Endothelial cell of umbilical vein (primary cell): ENCODE measurements at regions not wholly inside any gene's neighbourhood (a gene's known extent, or its start where the extent isn't known, plus 50 kb on each side); places are given as distances from the start of the nearest gene placed in this dataset.

Source experiments
- BruUV-seq: library from RNA; stranded (reverse); fragments of 400-500 nt; replicated peaks from 2 replicates; lab custom pipeline; 2021; lab: Mats Ljungman, UMichigan
- CTCF ChIA-PET: fragments of 300-600, 350-600 bp; sonication (Branson Sonifier 250); formaldehyde crosslinking; loops from one replicate; lab custom pipeline; 2021; ENCODE audit warnings: antibody characterized with exemption, inconsistent platforms; lab: Charles Lee
- POLR2A ChIA-PET: fragments of 300-600, 350-600 bp; sonication (Branson Sonifier 250); formaldehyde crosslinking; loops from one replicate; lab custom pipeline; 2021; ENCODE audit warnings: antibody characterized with exemption, inconsistent platforms; lab: Charles Lee
- DNase-seq: peaks from one replicate; pipeline ENCODE4 v3.0.0-alpha.2; 2011; ENCODE audit warnings: low read depth, low spot score
- FAIRE-seq: peaks from 2 replicates; lab custom pipeline; 2011; peaks lifted over from hg19 to GRCh38; lab: Jason Lieb, UNC
- H2AFZ ChIP-seq: 2 replicates; pipeline ENCODE4 v1.6.0; 2012; ENCODE audit warnings: low read depth, low read length, control low read depth, inconsistent platforms
- H3K27ac ChIP-seq: 2 replicates; pipeline ENCODE4 v1.5.1; 2011; ENCODE audit warnings: low read depth, mild to moderate bottlenecking, control low read depth, low read length, moderate library complexity; ENCODE audit not compliant: insufficient read depth
- H3K27me3 ChIP-seq, 2 experiments: 2 replicates each; pipeline versions ENCODE4 v1.6.0 to v1.6.1; 2011; ENCODE audit warnings: low read length in 2 of 2, mixed read lengths in 1 of 2; ENCODE audit not compliant: control insufficient read depth in 2 of 2, insufficient read depth in 2 of 2
- H3K36me3 ChIP-seq, 2 experiments: 2 replicates in 1 of 2; 3 replicates in 1 of 2; pipeline ENCODE4 v1.5.1; 2011; ENCODE audit warnings: low read length in 2 of 2, mild to moderate bottlenecking in 1 of 2, moderate library complexity in 1 of 2; ENCODE audit not compliant: control insufficient read depth in 2 of 2, insufficient read depth in 2 of 2; ENCODE audit errors: extremely low read depth in 1 of 2
- H3K4me1 ChIP-seq: 3 replicates; pipeline ENCODE4 v1.5.1; 2011; ENCODE audit warnings: mild to moderate bottlenecking, low read length; ENCODE audit not compliant: control insufficient read depth, insufficient read depth; ENCODE audit errors: extremely low read depth
- H3K4me2 ChIP-seq: 2 replicates; pipeline ENCODE4 v1.6.1; 2011; ENCODE audit warnings: low read length, control low read depth, mixed read lengths; ENCODE audit not compliant: insufficient read depth
- H3K4me3 ChIP-seq, 3 experiments: fragments of 200-600 bp in 1 of 3; sonication (generic), shearing (Covaris generic) in 1 of 3; replicated peaks in 1 of 3; 2 replicates each; pipeline ENCODE4 v1.5.1; 2011 to 2016; ENCODE audit warnings: control low read depth in 3 of 3, low read length in 3 of 3, mild to moderate bottlenecking in 2 of 3, inconsistent platforms in 1 of 3, low read depth in 1 of 3, moderate library complexity in 1 of 3; ENCODE audit not compliant: insufficient read depth in 1 of 3
- H3K79me2 ChIP-seq: 2 replicates; pipeline ENCODE4 v1.6.0; 2012; ENCODE audit warnings: low read length, inconsistent platforms; ENCODE audit not compliant: control insufficient read depth, insufficient read depth
- H3K9ac ChIP-seq: replicated peaks from 2 replicates; pipeline ENCODE3; 2011; ENCODE audit warnings: low read length, control low read depth; ENCODE audit not compliant: insufficient read depth; ENCODE audit errors: extremely low read depth
- H3K9me1 ChIP-seq: replicated peaks from 3 replicates; pipeline ENCODE4 v1.6.0; 2011; ENCODE audit warnings: mild to moderate bottlenecking, low read length; ENCODE audit not compliant: control insufficient read depth, insufficient read depth; ENCODE audit errors: extremely low read depth
- H3K9me3 ChIP-seq: replicated peaks from 2 replicates; pipeline ENCODE4 v1.5.1; 2012; ENCODE audit warnings: low read length, inconsistent platforms; ENCODE audit not compliant: control insufficient read depth, insufficient read depth
- H4K20me1 ChIP-seq: replicated peaks from 2 replicates; pipeline ENCODE3; 2011; ENCODE audit warnings: mild to moderate bottlenecking, low read length; ENCODE audit not compliant: control insufficient read depth, insufficient read depth; ENCODE audit errors: extremely low read depth
- CTCF ChIP-seq, 2 donors: IDR thresholded peaks; 1 replicate in 1 of 2; 2 replicates in 1 of 2; pipeline ENCODE4 v1.5.1; 2011; ENCODE audit warnings: low read length in 2 of 2, mild to moderate bottlenecking in 2 of 2, moderate library complexity in 2 of 2, control low read depth in 1 of 2, inconsistent platforms in 1 of 2, low read depth in 1 of 2; ENCODE audit not compliant: insufficient read depth in 1 of 2; ENCODE audit errors: extremely low read depth in 1 of 2
- EZH2 ChIP-seq: IDR thresholded peaks from 2 replicates; pipeline ENCODE4 v1.6.1; 2012; ENCODE audit warnings: borderline replicate concordance, low read depth, mild to moderate bottlenecking, moderate library complexity, low read length, inconsistent platforms; ENCODE audit not compliant: severe bottlenecking
- FOS ChIP-seq: IDR thresholded peaks from 2 replicates; pipeline ENCODE4 v1.6.1; 2011; ENCODE audit warnings: mild to moderate bottlenecking, low read length, moderate library complexity, borderline replicate concordance; ENCODE audit not compliant: insufficient read depth
- GATA2 ChIP-seq: IDR thresholded peaks from 2 replicates; pipeline ENCODE4 v1.7.0; 2011; ENCODE audit warnings: low read depth, mild to moderate bottlenecking, moderate library complexity, mixed read lengths, low read length; ENCODE audit not compliant: insufficient read length, insufficient read depth
- JUN ChIP-seq: IDR thresholded peaks from 2 replicates; pipeline ENCODE4 v1.6.1; 2011; ENCODE audit warnings: borderline replicate concordance, low read depth; ENCODE audit not compliant: insufficient read length, insufficient read depth
- MAX ChIP-seq: IDR thresholded peaks from 2 replicates; pipeline ENCODE4 v1.6.1; 2011; ENCODE audit not compliant: insufficient read depth, insufficient read length
- MYC ChIP-seq: IDR thresholded peaks from one replicate; pipeline ENCODE4 v1.6.1; 2011; ENCODE audit warnings: mild to moderate bottlenecking, low read depth, low read length
- POLR2A ChIP-seq: IDR thresholded peaks from 2 replicates; pipeline ENCODE4 v1.6.1; 2012; ENCODE audit warnings: low read depth, mild to moderate bottlenecking, control low read depth, low read length
- POLR2AphosphoS5 ChIP-seq: IDR thresholded peaks from 2 replicates; pipeline ENCODE4 v1.6.1; 2012; ENCODE audit warnings: low read depth, mild to moderate bottlenecking, control low read depth, low read length, moderate library complexity; ENCODE audit not compliant: insufficient read depth
- dilution Hi-C: fragments of 300-500 bp; cut with MboI; formaldehyde crosslinking; loops from one replicate; pipeline ENCODE4 v1.15.0; 2019; ENCODE audit warnings: low sequenced_read_pairs; ENCODE audit not compliant: extremely low pct_ligation_motif_present
- intact Hi-C: fragments of 100-400 bp; cut with micrococcal nuclease; formaldehyde crosslinking; loops from one replicate; pipeline ENCODE4 v1.10.0; 2022

- TF ChIP-seq CTCF (IDR thresholded peaks at IDR 0.05; ENCODE audit: extremely low read depth in 1 of 2, insufficient read depth in 1 of 2, low read depth in 1 of 2, low read length in 2 of 2) (no peak), FOS (no peak), POLR2AphosphoS5 (no peak), EZH2 (no peak), GATA2 (no peak), MAX (no peak), JUN (no peak), POLR2A (no peak), MYC (no peak)
- Histone ChIP-seq H3K9me1 (no peaks in the 10 kb centered on the region), H3K36me3 (no peaks in the 10 kb centered on the region), H3K27ac (no peak overlapping the region), H3K9me3 (no peaks in the 10 kb centered on the region), H3K4me2 (no peak overlapping the region), H3K4me1 (no peaks in the 10 kb centered on the region), H3K79me2 (no peaks in the 10 kb centered on the region), H3K4me3 (no peak overlapping the region), H3K27me3 (no peaks in the 10 kb centered on the region), H2AFZ (no peak overlapping the region), H4K20me1 (no peaks in the 10 kb centered on the region), H3K9ac (no peak overlapping the region)
- FAIRE-seq (no peak), DNase-seq (no peak)
- ChIA-PET CTCF (no interaction called here), POLR2A (no interaction called here)
- BruUV-seq: no TSS peak
- intact Hi-C loops: no loop called here
- dilution Hi-C loops: no loop called here
Observed at GRCh38 chr13:68616600-68617222, 1386.6 kb upstream of the PCDH9 start.
